Panc1 (cell line): ENCODE measurements at regions not wholly inside any gene's neighbourhood (a gene's known extent, or its start where the extent isn't known, plus 50 kb on each side); places are given as distances from the start of the nearest gene placed in this dataset.

Source experiments
- ATAC-seq: fragments of 200-7000 bp; cut with Tn5 transposase; 2 replicates; pipeline ENCODE4 v1.9.1; 2020; ENCODE audit warnings: mild to moderate bottlenecking, moderate library complexity
- BruUV-seq: library from RNA; stranded (reverse); fragments of 400-500 nt; replicated peaks from 2 replicates; lab custom pipeline; 2021; lab: Mats Ljungman, UMichigan
- CTCF ChIA-PET: fragments of 300-600 bp; sonication (Branson Sonifier 250); formaldehyde crosslinking; loops from one replicate; lab custom pipeline; 2022; ENCODE audit warnings: antibody characterized with exemption; lab: Charles Lee
- POLR2A ChIA-PET: fragments of 300-600 bp; sonication (Branson Sonifier 250); formaldehyde crosslinking; loops from one replicate; lab custom pipeline; 2022; ENCODE audit warnings: antibody characterized with exemption; lab: Charles Lee
- DNase-seq: peaks from one replicate; pipeline ENCODE4 v3.0.0-alpha.2; 2010; ENCODE audit warnings: low read depth, low spot score
- H3K27ac ChIP-seq: 2 replicates; pipeline ENCODE4 v1.5.1; 2011; ENCODE audit warnings: mild to moderate bottlenecking, low read length, inconsistent platforms
- H3K27me3 ChIP-seq: fragments of 200-500 bp; sonication (Bioruptor generic); 2 replicates; pipeline ENCODE4 v1.6.0; 2014; ENCODE audit warnings: low read length, inconsistent platforms; ENCODE audit not compliant: control insufficient read depth, insufficient read depth
- H3K36me3 ChIP-seq: fragments of 200-500 bp; sonication (Bioruptor generic); 2 replicates; pipeline ENCODE4 v1.5.1; 2014; ENCODE audit warnings: inconsistent platforms, mild to moderate bottlenecking, low read length, moderate library complexity; ENCODE audit not compliant: control insufficient read depth, insufficient read depth
- H3K4me1 ChIP-seq: 2 replicates; pipeline ENCODE4 v1.5.1; 2011; ENCODE audit warnings: inconsistent platforms, mild to moderate bottlenecking, low read length, moderate library complexity; ENCODE audit not compliant: control insufficient read depth, insufficient read depth
- H3K4me3 ChIP-seq, 2 experiments: 2 replicates each; pipeline ENCODE4 v1.5.1; 2011 to 2012; ENCODE audit warnings: low read depth in 2 of 2, low read length in 2 of 2, mild to moderate bottlenecking in 2 of 2, inconsistent platforms in 1 of 2, moderate library complexity in 1 of 2
- H3K9me3 ChIP-seq: fragments of 200-500 bp; sonication (Bioruptor generic); 2 replicates; pipeline ENCODE4 v1.5.1; 2014; ENCODE audit warnings: low read depth, mild to moderate bottlenecking, inconsistent platforms, low read length, moderate library complexity; ENCODE audit not compliant: control insufficient read depth, insufficient read depth
- POLR2AphosphoS5 ChIP-seq: IDR thresholded peaks from 2 replicates; pipeline ENCODE4 v1.6.1; 2012; ENCODE audit warnings: mild to moderate bottlenecking, low read depth, low read length, moderate library complexity
- SIN3A ChIP-seq: IDR thresholded peaks from 2 replicates; pipeline ENCODE4 v1.6.1; 2012; ENCODE audit warnings: low read depth, mild to moderate bottlenecking, low read length, moderate library complexity, borderline replicate concordance; ENCODE audit not compliant: insufficient read depth
- TCF7L2 ChIP-seq: IDR thresholded peaks from 2 replicates; pipeline ENCODE4 v1.6.1; 2011; ENCODE audit warnings: mild to moderate bottlenecking, low read depth, low read length, inconsistent platforms
- in situ Hi-C: cut with HindIII; loops from 2 replicates; pipeline ENCODE4 v1.10.0; 2016; ENCODE audit warnings: low sequenced_read_pairs, low pct_unique_long_range_greater_than_20kb
- intact Hi-C: fragments of 100-400 bp; cut with micrococcal nuclease; formaldehyde crosslinking; loops from one replicate; pipeline ENCODE4 v1.10.0; 2022; ENCODE audit not compliant: unreplicated experiment
- TF ChIP-seq, protein P1 (sequence below), 2 experiments: IDR thresholded peaks; 2 replicates each; pipeline ENCODE4 v1.6.1; 2011 to 2012; ENCODE audit warnings: low read depth in 2 of 2, control low read depth in 1 of 2, low read length in 1 of 2, mild to moderate bottlenecking in 1 of 2, moderate library complexity in 1 of 2; ENCODE audit not compliant: insufficient read depth in 1 of 2
- TF ChIP-seq, protein P2 (sequence below): fragments of 450-650 bp; IDR thresholded peaks from 2 replicates; pipeline ENCODE4 v1.5.1; 2017; ENCODE audit warnings: mild to moderate bottlenecking

- intact Hi-C loops: no loop called here
- ATAC-seq: no peak
- CTCF ChIA-PET: no interaction called here
Observed at GRCh38 chrX:25851141-25851540, 287.0 kb upstream of the MAGEB18 start.

DNA sequence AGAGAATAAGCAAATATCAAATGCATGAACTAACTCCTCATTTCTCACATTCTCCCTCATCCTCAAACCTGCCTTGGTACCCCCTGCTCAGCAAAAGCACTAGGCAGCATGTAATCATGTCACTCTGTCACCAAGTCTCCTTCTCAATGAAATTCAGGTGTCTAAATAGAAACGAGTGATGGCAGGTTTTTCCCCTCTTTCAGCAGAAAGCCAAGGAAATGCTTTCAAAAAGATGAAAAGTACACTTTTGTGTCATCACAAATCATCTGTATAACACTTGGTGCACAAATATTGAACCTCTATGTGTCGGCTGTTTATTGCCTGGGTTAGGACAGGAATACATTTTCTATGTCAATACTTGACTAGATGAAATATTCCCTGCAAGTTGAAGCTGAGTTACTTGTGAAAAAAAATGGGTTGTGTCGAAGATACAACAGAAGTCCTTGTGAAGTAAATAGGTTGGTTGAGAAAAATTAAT lies 285.1 kb upstream of the MAGEB18 start:
- DNase-seq (no peak), ATAC-seq (no peak)
- Histone ChIP-seq H3K27ac (no peak overlapping the region), H3K4me1 (no peaks in the 10 kb centered on the region), H3K9me3 (no peaks in the 10 kb centered on the region), H3K36me3 (no peaks in the 10 kb centered on the region), H3K27me3 (no peaks in the 10 kb centered on the region), H3K4me3 (no peak overlapping the region)
- BruUV-seq: no TSS peak
- TF ChIP-seq TCF7L2 (no peak), POLR2AphosphoS5 (no peak), SIN3A (no peak)
- TF ChIP-seq, protein P1, sequence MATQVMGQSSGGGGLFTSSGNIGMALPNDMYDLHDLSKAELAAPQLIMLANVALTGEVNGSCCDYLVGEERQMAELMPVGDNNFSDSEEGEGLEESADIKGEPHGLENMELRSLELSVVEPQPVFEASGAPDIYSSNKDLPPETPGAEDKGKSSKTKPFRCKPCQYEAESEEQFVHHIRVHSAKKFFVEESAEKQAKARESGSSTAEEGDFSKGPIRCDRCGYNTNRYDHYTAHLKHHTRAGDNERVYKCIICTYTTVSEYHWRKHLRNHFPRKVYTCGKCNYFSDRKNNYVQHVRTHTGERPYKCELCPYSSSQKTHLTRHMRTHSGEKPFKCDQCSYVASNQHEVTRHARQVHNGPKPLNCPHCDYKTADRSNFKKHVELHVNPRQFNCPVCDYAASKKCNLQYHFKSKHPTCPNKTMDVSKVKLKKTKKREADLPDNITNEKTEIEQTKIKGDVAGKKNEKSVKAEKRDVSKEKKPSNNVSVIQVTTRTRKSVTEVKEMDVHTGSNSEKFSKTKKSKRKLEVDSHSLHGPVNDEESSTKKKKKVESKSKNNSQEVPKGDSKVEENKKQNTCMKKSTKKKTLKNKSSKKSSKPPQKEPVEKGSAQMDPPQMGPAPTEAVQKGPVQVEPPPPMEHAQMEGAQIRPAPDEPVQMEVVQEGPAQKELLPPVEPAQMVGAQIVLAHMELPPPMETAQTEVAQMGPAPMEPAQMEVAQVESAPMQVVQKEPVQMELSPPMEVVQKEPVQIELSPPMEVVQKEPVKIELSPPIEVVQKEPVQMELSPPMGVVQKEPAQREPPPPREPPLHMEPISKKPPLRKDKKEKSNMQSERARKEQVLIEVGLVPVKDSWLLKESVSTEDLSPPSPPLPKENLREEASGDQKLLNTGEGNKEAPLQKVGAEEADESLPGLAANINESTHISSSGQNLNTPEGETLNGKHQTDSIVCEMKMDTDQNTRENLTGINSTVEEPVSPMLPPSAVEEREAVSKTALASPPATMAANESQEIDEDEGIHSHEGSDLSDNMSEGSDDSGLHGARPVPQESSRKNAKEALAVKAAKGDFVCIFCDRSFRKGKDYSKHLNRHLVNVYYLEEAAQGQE (IDR thresholded peaks at IDR 0.05; ENCODE audit: insufficient read depth in 1 of 2, low read depth in 2 of 2, low read length in 1 of 2): no peak
- TF ChIP-seq, protein P2, sequence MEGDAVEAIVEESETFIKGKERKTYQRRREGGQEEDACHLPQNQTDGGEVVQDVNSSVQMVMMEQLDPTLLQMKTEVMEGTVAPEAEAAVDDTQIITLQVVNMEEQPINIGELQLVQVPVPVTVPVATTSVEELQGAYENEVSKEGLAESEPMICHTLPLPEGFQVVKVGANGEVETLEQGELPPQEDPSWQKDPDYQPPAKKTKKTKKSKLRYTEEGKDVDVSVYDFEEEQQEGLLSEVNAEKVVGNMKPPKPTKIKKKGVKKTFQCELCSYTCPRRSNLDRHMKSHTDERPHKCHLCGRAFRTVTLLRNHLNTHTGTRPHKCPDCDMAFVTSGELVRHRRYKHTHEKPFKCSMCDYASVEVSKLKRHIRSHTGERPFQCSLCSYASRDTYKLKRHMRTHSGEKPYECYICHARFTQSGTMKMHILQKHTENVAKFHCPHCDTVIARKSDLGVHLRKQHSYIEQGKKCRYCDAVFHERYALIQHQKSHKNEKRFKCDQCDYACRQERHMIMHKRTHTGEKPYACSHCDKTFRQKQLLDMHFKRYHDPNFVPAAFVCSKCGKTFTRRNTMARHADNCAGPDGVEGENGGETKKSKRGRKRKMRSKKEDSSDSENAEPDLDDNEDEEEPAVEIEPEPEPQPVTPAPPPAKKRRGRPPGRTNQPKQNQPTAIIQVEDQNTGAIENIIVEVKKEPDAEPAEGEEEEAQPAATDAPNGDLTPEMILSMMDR: no peak
- in situ Hi-C loops: no loop called here
- ChIA-PET POLR2A (no interaction called here), CTCF (no interaction called here)
- intact Hi-C loops: no loop called here

More at GRCh38 chrX:25851141-25851540, 287.0 kb upstream of the MAGEB18 start:
- DNase-seq: no peak
- Histone ChIP-seq H3K27ac (no peak overlapping the region), H3K4me3 (no peak overlapping the region), H3K27me3 (no peaks in the 10 kb centered on the region), H3K9me3 (no peaks in the 10 kb centered on the region), H3K36me3 (no peaks in the 10 kb centered on the region), H3K4me1 (no peaks in the 10 kb centered on the region)
- BruUV-seq: no TSS peak
- TF ChIP-seq POLR2AphosphoS5: no peak
- in situ Hi-C loops: no loop called here
- POLR2A ChIA-PET: no interaction called here

- intact Hi-C loops (no loop called here), in situ Hi-C loops (no loop called here)
- no peaks in the 10 kb centered on the region for H3K4me1 ChIP-seq
- ChIA-PET POLR2A (no interaction called here), CTCF (no interaction called here)
- ATAC-seq: no peak
- no peaks in the 10 kb centered on the region for H3K9me3 ChIP-seq
- no peaks in the 10 kb centered on the region for H3K36me3 ChIP-seq
- no peak overlapping the region for H3K27ac ChIP-seq
- no peak for DNase-seq
- H3K4me3 ChIP-seq: no peak overlapping the region
- no TSS peak for BruUV-seq
- TF ChIP-seq, protein P2: no peak
- TF ChIP-seq TCF7L2 (no peak), POLR2AphosphoS5 (no peak), SIN3A (no peak)
- TF ChIP-seq, protein P1 (IDR thresholded peaks at IDR 0.05; ENCODE audit: insufficient read depth in 1 of 2, low read depth in 2 of 2, low read length in 1 of 2): no peak
- H3K27me3 ChIP-seq: no peaks in the 10 kb centered on the region
Observed at GRCh38 chrX:25858273-25858880, 279.8 kb upstream of the MAGEB18 start.
